ENCODE measurements at regions not wholly inside any gene's neighbourhood (a gene's known extent, or its start where the extent isn't known, plus 50 kb on each side); places are given as distances from the start of the nearest gene placed in this dataset.
"Not testable (repeated sequence)": the region's sequence is repeated elsewhere in the genome, so short reads cannot be mapped to it uniquely, and the experiment has no call there.

DNA sequence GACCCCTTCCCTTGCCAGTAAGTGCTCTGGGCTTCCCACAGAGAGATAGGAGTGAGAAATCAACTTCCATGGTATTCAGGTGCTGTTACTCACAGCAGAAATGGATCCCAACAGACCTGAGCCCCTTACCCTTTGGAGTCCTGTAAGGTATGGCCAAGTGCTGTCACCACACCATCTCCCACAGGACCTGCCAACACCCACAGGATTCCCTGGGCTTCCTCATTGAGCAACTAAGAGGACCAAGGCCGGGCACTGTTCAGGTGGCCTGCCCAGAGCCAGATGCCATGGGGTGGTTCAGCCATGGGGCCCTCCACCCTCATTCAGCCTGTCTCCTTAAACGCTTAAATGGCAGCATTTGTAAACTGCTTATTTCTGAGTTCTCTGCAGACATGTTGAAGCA is 166.2 kb downstream of the TRIM43 start:
- no peaks in the 10 kb centered on the region for H3K4me1 Mint-ChIP-seq
- H3K9me3 Mint-ChIP-seq: no peaks in the 10 kb centered on the region
- H3K27ac Mint-ChIP-seq: no peak overlapping the region
- no peaks in the 10 kb centered on the region for H3K36me3 Mint-ChIP-seq (ENCODE audit: low read depth)
- POLR2A ChIA-PET: no interaction called here
- H3K27me3 Mint-ChIP-seq: no peaks in the 10 kb centered on the region
- CTCF ChIA-PET: no interaction called here
- no peak overlapping the region for H3K4me3 Mint-ChIP-seq
- DNase-seq: no peak

GRCh38 chr2:95759481-95760246 is 167.9 kb downstream of the TRIM43 start:
- ChIA-PET POLR2A (no interaction called here), CTCF (no interaction called here)
- Mint-ChIP-seq H3K27ac (no peak overlapping the region), H3K4me1 (no peaks in the 10 kb centered on the region), H3K27me3 (no peaks in the 10 kb centered on the region), H3K36me3 (ENCODE audit: low read depth) (no peaks in the 10 kb centered on the region), H3K9me3 (no peaks in the 10 kb centered on the region), H3K4me3 (no peak overlapping the region)
- DNase-seq: no peak

- POLR2A ChIA-PET: no interaction called here
- CTCF ChIA-PET: no interaction called here
- Mint-ChIP-seq H3K27me3 (no peaks in the 10 kb centered on the region), H3K4me1 (no peaks in the 10 kb centered on the region), H3K4me3 (no peak overlapping the region), H3K36me3 (ENCODE audit: low read depth) (no peaks in the 10 kb centered on the region), H3K9me3 (no peaks in the 10 kb centered on the region), H3K27ac (no peak overlapping the region)
- DNase-seq: no peak
Observed at GRCh38 chr2:95760806-95761525, 169.2 kb downstream of the TRIM43 start.

DNA sequence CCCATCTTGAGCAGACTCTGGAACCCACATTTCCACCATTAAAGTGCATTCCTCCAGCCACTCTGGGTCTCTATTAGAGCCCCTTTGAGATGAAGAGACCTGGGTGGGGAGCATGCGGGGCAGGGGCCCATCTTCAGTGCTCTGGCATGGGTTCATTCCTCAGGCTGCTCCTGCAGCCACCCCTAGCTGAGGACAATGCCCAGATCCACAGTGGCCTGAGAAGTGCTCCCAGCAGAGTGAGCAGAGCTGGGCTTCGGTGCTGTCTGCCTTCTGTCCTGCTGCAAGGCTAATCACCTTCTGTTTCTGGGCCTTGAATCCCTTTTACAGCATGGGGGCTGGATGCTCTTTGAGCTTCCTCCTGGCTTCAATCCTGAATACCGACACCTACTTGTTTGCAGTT is 169.8 kb downstream of the TRIM43 start:
- Mint-ChIP-seq H3K4me1 (no peaks in the 10 kb centered on the region), H3K9me3 (no peaks in the 10 kb centered on the region), H3K36me3 (ENCODE audit: low read depth) (no peaks in the 10 kb centered on the region), H3K27ac (no peak overlapping the region), H3K4me3 (no peak overlapping the region), H3K27me3 (no peaks in the 10 kb centered on the region)
- CTCF ChIA-PET: no interaction called here
- POLR2A ChIA-PET: no interaction called here
- no peak for DNase-seq

DNA sequence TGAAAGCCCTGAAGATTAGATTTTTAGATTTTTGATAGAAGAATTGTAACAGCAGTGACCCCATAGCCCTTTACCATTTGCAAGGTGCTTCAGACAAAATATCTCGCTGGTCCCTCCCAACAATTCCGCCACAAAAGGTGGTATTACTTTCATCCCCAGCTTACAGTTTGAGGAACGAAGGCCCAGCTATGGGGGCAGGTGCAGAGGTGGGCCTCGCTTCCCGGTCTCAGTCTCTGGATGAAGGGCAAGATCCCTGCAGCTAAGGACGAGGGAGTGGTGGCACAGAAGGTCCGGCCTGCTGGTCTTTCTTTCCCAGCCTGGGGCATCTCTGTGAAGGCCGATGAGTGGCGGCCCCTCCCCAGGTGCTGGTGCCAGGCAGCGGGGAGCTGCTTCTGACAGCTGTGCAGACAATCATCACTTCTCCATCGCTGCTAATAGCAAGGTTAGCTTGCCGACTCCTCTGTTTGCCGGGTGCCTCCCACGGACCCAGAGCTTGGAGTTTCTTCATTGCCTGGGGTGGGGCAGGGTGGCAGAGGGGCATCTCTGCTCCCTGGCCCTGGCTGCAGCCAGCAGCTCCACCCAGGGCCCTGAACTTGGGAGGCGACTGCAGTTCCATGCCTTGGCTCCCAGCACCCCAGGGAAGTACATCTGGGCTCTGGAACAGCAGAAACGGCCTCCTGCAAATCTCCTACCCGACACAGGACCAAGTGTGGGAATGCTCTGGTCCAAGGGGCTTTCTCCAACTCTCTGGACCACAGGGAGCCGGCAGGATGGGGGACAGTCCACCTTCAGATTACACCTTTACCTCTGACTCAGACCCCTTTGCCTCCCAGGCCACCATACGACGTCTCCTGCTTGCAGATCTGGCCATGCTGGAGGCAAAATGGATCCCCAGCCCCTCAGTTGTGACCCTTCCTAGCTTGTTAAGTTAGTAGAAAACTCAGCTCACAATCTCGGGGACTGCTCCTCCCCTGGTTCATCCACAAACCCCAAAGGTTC is 170.5 kb downstream of the TRIM43 start:
- DNase-seq; H3K27me3 Mint-ChIP-seq; H3K9me3 Mint-ChIP-seq; H3K4me3 Mint-ChIP-seq; CTCF ChIA-PET; POLR2A ChIA-PET; H3K4me1 Mint-ChIP-seq; H3K27ac Mint-ChIP-seq; H3K36me3 Mint-ChIP-seq (ENCODE audit: low read depth): not testable (repeated sequence)

DNA sequence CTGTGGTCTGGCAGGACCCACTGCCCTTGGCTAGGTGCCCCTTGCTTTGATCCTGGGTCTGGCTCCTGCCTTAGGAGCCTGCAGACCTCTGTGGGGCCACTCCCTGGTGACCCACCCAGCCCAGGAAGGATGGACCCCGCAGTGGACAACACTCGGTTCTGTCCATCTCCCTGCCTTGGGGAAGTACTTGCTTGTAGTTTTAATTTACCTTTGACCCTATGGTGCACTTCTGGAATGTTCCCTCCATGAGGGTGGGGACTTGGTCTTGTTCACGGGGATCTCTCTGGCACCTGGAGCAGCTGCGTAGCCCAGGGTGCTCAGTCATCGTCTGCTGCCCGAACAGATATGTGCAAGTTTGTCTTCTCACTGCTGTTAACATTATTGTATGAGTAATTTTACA is 171.3 kb downstream of the TRIM43 start:
- H3K4me3 Mint-ChIP-seq; H3K36me3 Mint-ChIP-seq (ENCODE audit: low read depth); CTCF ChIA-PET; POLR2A ChIA-PET; H3K27me3 Mint-ChIP-seq; DNase-seq; H3K4me1 Mint-ChIP-seq; H3K27ac Mint-ChIP-seq; H3K9me3 Mint-ChIP-seq: not testable (repeated sequence)

DNA sequence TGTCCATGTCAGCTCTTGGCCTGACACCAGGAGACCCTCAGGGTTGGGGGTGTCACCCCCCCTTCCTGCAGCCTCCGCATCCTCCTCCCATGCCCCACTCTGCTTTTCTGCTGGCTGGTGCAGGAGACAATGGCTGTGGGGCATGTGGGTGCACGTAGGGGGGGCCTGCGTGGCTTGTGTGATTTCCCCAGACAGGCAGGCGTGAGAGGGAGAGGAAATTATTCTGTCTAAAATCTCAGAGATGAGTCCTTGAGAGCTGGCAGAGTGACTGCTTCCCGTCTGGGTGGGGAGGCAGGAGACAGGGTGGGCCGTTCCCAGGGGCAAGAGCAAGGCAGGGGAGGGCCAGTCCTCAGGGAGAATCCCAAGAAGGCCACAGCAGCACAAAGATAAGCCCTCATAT is 173.2 kb downstream of the TRIM43 start:
- H3K27me3 Mint-ChIP-seq; H3K4me1 Mint-ChIP-seq; H3K4me3 Mint-ChIP-seq; CTCF ChIA-PET; H3K36me3 Mint-ChIP-seq (ENCODE audit: low read depth); H3K9me3 Mint-ChIP-seq; DNase-seq; H3K27ac Mint-ChIP-seq; POLR2A ChIA-PET: not testable (repeated sequence)

DNA sequence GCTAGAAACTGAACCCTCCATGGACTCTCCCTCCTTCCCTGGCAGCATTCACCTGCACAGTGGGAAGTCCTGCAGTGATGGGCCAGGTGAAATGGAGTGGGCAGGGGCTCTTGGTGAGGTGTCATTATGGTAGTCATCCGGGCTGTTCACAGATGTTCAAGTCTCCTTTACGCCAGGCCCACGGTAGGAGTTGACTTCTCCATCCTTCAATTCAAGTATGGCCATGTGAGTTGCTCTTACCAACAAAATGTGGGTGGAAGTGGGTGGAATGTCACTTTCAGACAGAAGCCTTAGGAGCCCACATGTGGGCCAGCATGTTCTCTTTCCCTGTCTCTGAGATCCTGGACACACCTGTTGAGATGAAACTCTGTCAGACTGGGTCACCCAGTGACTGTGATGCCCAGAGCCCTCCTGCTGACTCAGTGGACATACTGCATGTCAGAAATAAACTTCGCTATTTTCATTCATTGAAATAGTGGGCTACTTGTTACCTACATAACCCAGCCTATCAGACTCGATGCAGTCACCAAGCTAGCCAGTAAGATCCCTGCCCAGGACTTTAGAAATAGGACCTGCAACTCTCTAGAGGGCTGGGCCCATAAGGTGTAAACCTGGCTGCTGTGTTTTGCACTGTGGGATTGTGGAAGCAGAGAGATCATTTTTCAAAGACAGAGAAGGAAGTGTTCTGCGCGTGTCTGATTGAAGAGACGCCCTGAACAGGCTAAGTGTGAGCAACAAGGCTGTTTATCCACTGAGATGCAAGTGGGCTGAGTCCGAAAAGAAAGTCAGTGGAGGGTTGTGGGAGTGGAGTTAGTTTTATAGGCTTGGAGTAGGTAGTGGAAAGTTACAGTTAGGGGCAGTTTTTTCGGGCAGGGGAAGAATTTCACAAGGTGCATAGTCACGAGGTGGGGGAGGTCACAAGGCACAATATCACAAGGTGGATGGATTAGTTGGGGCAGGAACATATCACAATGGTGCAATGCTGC is 174.4 kb downstream of the TRIM43 start:
- H3K4me1 Mint-ChIP-seq; H3K27me3 Mint-ChIP-seq; H3K36me3 Mint-ChIP-seq (ENCODE audit: low read depth); H3K4me3 Mint-ChIP-seq; H3K9me3 Mint-ChIP-seq; CTCF ChIA-PET; POLR2A ChIA-PET; DNase-seq; H3K27ac Mint-ChIP-seq: not testable (repeated sequence)

DNA sequence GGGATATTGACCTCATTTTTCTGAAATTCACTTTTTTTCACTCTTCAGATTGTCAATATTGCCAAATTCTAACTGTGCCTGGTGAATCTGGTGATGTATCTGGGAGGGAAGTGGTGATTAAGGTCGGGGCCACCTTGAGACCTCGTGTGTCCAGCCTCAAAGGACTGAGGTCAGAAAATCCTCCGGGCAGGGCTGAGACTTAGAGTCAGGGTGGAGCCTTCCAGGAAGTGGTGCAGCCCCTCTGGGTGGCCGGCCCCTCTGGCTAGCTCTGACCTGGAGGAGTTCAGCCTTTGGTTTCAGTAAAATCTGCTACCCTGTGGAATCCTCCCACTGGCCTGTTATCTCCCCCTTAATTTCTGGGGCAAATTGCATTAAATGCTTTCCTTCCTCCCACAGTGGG is 175.7 kb downstream of the TRIM43 start:
- H3K36me3 Mint-ChIP-seq (ENCODE audit: low read depth); DNase-seq; H3K9me3 Mint-ChIP-seq; H3K4me1 Mint-ChIP-seq; H3K27ac Mint-ChIP-seq; H3K4me3 Mint-ChIP-seq; POLR2A ChIA-PET; H3K27me3 Mint-ChIP-seq; CTCF ChIA-PET: not testable (repeated sequence)

- H3K4me1 Mint-ChIP-seq; CTCF ChIA-PET; H3K4me3 Mint-ChIP-seq; H3K36me3 Mint-ChIP-seq (ENCODE audit: low read depth); H3K9me3 Mint-ChIP-seq; DNase-seq; POLR2A ChIA-PET; H3K27me3 Mint-ChIP-seq; H3K27ac Mint-ChIP-seq: not testable (repeated sequence)
Observed at GRCh38 chr2:95767950-95768349, 176.1 kb downstream of the TRIM43 start.

GRCh38 chr2:95769256-95769655 is 177.5 kb downstream of the TRIM43 start:
- H3K27me3 Mint-ChIP-seq; DNase-seq; POLR2A ChIA-PET; H3K36me3 Mint-ChIP-seq (ENCODE audit: low read depth); H3K9me3 Mint-ChIP-seq; H3K27ac Mint-ChIP-seq; H3K4me3 Mint-ChIP-seq; H3K4me1 Mint-ChIP-seq; CTCF ChIA-PET: not testable (repeated sequence)

- H3K4me3 Mint-ChIP-seq; H3K27ac Mint-ChIP-seq; H3K27me3 Mint-ChIP-seq; DNase-seq; CTCF ChIA-PET; H3K9me3 Mint-ChIP-seq; H3K4me1 Mint-ChIP-seq; POLR2A ChIA-PET; H3K36me3 Mint-ChIP-seq (ENCODE audit: low read depth): not testable (repeated sequence)
Observed at GRCh38 chr2:95770726-95771125, 178.9 kb downstream of the TRIM43 start.

Data from activated CD4-positive, alpha-beta memory T cell treated with anti-CD3 and anti-CD28 coated beads, Interleukin-2, amount 10 ng/mL, durations not matched to agents 7 days and 5 days (primary cell).